ENCODE measurements at regions not wholly inside any gene's neighbourhood (a gene's known extent, or its start where the extent isn't known, plus 50 kb on each side); places are given as distances from the start of the nearest gene placed in this dataset.
"Not testable (repeated sequence)": the region's sequence is repeated elsewhere in the genome, so short reads cannot be mapped to it uniquely, and the experiment has no call there.

DNA sequence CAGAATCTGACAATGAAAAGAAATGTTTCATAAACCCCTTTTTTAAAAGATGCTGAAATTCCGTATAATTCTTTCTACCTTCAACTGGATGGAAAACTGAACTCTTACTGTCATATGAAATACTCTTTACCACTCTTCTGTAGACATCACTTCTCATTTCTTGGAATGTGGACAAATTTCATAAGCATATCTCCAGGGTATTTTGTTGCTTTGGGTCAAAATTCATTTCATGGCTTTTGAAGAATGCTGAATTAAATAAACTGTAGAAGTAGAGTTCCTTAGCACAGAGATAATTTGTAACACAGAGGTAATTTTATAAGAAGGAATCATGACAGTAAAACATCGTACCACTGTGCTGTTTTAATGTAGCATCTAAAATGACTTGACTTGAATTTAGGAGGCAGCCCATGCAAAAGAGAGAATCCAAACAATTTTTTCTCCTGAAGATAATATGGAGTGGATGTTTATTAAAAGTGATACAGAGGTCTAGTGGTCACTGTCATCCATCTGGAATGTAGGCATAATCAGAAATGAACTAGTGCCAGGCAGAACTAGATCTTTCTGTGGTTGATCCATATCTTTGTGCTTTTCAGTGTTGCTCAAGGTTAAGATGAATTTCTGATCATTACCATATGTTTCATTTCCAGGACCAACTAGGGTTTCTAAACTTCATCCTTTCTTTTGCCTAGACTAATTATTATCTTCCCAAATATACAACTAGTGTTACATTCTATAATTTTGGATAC lies 492.0 kb downstream of the KIF20B start:
- no peak for DNase-seq (ENCODE audit: low spot score)

DNA sequence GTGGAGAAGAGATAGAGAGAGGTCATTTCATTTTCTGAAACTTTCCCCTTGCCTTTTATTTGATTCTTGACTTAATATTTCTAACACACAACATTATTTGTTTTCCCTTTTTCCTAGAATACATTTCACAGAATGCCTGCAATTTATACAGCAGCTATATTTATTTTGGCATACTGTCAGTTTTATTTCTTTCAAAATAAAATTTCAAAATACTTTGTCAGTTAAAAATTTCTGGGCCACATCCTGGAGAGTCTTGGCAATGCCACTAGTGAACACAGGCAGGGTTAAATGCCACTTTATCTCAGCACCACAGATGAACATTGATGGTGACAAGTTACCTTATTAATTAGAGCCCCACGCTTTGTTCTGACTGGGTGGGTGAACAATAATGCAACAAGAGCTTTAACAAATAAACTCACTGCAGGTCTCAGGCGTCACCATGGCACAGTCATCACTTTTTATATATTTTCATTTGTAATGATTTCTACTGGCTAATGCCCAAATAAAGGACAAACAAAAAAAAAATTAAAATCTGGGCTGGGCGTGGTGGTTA lies 494.0 kb downstream of the KIF20B start:
- DNase-seq (ENCODE audit: low spot score) = no peak

DNA sequence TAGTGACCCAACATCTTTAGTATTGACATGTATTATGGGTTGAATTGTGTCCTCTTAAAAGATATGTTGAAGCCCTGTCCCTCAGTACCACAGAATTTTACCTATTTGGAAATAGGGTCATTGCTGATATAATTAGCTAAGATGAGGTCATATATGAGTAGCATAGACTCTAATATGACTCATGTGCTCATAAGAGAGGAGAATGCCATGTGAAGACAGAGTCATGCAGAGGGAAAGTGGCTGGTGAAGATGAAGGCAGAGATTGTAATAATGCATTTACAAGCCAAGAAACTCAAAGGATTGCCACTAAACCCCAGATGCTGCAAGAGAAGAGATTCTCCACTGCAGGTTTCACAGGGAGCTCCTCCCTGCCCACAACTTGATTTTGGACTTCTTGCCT lies 496.4 kb downstream of the KIF20B start:
- no peak for DNase-seq (ENCODE audit: low spot score)

DNA sequence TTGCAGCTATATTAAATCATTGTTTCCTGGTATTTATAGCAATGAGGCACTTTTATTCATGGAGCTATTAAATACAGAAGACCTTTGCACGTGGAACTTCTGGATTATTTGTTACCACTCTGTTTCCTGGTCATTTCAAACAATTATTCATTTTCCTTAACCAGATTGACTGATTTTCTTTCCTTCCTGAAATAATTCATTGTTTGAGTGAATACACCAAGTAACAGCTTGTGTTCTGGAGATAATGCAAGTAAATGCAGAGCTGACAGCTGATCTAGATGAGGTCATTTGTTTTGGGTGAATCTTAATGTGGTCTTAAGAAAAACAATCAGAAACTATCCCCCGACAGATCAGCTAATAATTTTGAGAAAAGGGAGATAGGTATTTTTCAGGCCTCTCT lies 497.7 kb downstream of the KIF20B start:
- no peak for DNase-seq (ENCODE audit: low spot score)

DNA sequence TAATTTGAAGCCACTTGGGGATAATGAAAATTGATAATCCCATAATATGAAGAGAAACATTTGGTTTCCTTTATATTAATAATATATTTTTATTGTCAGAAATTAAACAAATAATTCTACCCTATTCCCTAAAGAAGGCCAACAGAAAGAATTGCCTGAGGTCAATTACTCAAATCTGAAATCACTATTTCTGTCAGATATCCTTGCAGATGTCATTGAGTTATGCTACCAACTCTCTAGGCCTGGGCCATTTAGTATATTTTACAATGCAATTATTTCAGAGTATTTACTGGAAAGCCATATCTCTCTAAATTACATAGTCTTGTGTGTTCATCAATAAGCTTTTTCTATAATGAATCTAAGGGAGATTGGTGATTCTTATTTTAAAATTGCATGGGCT lies 498.1 kb downstream of the KIF20B start:
- no peak for DNase-seq (ENCODE audit: low spot score)

DNA sequence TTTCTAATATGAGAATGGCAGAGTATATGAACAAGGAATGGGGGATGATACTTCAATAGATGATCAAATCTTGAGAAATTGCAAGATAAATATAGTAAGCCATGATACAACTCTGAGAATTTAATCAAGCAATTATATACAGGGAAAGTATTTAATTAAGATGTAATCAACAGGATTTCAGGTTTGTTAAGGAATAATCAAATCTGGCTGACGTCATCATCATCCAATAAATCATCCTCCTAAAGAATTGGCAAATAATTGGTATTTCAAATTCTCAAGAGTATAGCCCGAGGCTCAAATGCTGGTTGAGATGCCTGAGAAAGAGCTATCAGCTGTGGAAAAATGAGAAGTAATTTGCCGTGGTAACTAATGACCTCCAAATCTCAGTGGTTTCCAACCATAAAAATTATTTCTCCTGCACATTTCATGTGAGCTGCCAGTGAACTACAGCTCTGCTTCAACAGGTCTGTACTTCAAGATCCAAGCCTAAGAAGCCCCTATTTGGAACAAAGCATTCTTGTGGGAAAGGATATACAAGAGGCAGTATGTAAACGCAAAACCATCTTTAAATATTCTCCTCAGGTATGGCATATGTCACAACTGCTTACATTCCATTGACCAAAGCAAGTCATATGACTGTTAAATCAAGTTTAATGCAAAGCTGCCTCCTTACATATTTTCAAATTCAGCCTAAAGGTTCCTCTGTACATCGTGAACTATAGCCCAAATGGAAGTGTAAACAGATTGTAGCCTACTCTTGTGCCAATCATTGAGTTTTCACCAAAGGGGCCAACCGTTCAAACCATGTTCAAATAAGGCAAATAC lies 503.0 kb downstream of the KIF20B start:
- no peak for DNase-seq (ENCODE audit: low spot score)

DNA sequence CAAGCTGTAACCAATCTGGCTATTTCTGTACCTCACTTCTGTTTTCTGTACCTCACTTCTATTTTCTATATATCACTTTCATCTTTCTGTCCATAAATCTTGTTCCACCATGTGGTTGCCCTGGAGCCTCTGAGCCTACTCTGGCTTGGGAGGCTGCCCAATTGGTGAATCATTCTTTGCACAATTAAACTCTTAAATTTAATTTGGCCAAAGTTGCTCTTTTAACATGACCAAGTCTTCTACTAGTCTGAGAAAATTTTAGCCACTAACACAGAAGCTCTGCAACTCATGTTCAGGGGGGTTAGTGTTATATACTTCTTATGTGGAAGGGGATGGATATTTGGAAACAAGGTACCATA lies 503.5 kb downstream of the KIF20B start:
- DNase-seq (ENCODE audit: low spot score) = no peak

DNA sequence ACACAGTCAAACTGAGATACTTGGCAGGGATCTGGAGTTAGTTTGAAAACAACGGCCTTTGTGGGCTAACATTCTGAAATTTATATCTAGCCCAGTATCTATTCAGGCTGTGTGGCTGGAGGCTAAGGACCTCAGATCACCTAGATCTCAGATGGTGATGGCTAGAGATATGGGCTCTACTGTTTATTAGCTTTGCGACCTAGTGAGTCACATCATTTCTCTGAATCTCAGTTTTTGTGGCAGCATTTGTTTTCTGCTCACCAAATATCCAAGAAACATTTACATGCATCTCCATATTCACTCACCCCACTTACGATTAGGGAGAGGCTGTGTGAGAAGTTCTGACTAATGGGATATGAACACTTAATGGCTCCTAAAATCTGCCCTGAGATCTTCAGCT lies 503.9 kb downstream of the KIF20B start:
- no peak for DNase-seq (ENCODE audit: low spot score)

DNA sequence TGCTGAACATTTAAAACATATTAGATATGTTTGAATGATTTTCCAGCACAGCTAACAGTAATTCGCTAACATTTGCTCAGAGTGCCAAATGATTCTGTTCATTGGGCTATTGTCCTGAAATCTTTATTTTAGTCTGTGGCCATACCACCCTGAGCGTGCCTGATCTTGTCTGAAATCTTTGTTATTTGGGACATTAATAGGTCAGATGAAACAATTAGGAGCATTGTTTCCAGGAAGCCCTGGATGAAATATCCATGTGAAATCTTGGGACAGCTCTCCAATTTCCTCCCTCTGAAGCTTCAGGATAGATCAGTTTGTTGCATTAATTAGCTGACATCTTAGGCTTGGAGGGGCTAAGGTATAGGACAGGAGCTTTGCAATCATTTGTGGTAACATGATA lies 512.0 kb downstream of the KIF20B start:
- no peak for DNase-seq (ENCODE audit: low spot score)

DNA sequence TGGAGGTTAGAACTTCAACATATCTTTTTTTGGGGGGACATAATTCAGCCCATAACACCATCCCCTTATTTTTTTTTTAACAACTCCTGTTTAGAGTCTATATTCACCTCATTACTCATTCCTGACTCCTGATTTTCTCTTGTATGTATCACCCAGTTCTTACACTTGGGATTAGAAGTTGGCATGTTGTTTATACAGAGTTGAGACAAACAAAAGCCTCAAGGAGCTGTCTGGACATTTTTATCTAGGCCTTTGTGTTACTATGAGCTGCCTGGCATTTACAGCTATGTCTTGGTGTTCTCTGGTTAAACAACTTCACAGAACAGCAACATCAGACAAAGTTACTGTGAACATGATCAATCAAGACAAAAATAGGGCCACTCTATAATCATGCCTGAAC lies 517.5 kb downstream of the KIF20B start:
- no peak for DNase-seq (ENCODE audit: low spot score)

DNA sequence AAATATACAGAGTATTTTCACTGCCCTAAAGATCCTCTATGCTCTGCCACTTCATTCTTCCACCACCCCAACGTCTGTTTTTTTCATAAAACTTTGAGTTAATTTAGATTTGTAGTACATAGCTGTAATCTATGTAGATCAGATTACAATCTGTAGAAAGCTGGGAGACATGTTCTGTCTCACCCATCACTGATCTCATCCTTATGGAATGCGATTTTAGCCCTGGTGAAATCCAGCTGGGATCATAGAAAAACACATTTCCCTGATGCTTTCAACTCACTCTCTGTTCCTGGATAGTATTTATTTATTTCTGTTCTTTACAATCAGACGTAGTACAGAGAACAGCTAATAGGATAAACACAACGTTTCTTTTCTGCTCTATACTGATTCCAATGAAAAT lies 521.0 kb downstream of the KIF20B start:
- no peak for DNase-seq (ENCODE audit: low spot score)

DNA sequence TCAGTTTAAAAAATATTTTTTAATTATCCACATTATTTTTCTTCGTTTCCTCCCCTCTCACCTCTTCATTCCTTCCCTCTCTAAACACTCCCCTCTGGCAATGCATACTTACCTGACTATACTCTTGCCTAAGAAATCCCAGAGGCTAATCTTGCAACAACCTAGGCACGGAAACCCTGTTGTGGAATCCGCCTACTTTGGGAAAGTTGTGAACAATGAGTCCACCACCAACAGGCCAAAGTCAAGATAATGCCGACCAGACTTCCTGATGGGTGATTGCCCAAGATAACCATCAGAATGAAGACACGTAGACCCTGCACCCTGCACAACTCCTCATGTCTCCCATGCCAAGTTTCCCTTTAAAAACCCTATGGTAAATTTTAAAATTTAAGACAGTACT lies 521.5 kb downstream of the KIF20B start:
- no peak for DNase-seq (ENCODE audit: low spot score)

DNA sequence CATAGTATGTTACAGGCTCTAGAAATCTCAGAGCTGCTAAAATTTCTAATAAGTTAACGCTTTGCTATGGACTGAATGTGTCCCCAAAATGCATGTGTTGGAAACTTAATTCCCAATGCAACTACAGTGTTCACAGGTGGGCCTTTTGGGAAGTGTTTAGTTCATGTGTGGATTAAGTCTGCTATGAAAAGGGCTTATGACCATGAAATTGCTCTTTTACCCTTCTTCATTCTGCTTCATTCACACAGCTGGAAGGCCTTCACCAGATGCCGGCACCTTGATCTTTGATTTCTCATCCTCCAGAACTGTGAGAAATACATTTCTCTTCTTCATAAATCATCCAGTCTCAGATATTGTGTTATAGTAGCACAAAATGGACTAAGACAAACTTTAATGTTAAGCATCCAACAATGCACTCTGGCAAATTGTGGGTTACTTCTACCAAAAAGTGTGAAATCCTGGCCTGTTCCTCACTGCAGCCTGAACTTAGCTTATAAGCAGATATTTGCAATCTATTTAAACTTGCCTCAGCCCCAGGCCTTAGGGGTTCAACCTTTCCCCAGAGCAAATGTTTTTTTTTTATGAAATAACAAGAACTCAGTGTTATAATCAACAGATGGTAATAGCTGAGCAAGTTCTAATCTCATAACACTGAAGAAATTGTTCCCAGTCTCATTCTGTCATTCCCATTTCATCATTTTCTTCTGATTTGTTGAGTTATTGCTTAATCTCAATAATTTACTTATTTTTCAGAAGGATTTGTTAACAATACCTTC lies 523.6 kb downstream of the KIF20B start:
- DNase-seq (ENCODE audit: low spot score) = no peak

DNA sequence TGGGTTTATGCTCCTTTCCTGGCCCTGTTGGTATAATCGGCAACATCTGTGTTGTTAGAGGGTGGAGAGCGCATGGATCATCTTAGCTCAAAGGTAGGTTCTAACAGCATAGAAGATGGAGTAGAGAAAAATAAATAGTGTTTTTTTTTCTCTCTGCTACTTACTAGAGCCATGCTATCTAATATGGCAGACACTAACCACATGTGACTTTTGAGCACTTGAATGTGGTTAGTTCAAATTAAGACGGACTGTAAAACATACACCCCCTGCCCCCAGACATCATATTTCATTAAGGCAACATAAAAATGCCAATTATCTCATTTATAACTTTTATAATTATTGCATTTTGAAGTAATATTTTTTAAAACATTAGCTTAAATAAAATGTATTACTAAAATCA lies 525.1 kb downstream of the KIF20B start:
- DNase-seq (ENCODE audit: low spot score) = no peak

DNA sequence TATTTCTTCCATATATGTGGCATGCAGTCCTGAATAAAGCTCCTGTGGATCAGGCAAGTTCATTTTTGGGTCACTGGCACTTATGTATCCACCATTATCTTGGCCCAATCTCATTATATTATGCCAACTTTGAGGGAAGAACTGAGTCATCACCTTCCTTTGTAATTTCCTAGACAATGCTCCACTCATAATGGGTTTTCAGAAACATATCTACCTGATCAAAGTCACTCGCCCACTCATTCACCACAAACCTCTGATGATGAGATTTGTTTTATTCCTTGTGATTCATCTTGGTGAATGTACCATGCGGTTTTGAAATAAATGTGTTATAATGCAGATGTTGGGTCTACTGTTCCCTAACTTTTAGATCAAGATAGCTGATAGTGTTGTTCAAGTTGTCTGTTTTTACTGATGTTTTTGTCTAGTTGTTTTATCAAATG lies 525.8 kb downstream of the KIF20B start:
- DNase-seq (ENCODE audit: low spot score) = no peak

DNA sequence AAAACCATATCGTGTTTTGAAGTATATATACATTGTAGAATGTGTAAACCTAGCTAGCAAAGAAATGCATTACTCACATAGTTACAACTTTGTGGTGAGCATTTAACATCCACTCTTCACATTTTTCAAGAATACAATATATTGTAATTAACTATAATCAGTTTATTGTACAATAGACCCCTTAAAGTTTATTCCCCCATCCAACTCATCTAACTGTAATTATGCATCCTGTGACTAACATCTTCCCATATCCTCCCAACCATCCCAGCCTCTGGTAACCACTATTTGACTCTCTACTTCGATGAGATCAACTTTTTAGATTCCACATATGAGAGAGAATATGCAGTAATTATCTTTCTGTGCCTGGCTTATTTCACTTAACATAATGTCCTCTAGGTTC lies 526.4 kb downstream of the KIF20B start:
- DNase-seq (ENCODE audit: low spot score) = no peak

DNA sequence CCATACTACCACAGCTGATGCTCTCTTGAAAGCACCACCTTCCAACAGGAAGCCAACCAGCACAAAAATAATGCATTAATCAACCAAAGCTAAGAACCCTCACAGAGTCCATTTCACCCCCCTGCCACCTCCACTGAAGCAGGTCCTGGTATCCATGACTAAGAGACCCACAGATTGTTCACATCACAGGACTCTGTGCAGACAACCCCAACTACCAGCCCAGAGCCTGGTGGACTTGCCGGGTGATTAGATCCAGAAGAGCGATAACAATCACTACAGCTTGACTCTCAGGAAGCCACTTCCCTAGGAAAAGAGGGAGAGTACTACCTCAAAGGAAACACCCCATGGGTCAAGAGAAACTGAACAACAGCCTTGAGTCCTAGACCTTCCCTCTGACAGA lies 528.1 kb downstream of the KIF20B start:
- no peak for DNase-seq (ENCODE audit: low spot score)

DNA sequence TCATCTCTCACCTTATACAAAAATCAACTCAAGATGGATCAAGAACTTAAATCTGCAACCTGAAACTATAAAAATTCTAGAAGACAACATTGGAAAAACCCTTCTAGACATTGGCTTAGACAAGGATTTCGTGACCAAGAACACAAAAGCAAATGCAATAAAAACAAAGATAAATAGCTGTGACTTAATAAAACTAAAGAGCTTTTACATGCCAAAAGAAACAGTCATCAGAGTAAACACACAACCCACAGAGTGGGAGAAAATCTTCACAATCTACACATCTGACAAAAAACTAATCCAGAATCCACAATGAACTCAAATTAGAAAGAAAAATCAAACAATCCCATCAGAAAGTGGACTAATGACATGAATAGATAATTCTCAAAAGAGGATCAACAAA lies 532.4 kb downstream of the KIF20B start:
- DNase-seq (ENCODE audit: low spot score) = not testable (repeated sequence)

DNA sequence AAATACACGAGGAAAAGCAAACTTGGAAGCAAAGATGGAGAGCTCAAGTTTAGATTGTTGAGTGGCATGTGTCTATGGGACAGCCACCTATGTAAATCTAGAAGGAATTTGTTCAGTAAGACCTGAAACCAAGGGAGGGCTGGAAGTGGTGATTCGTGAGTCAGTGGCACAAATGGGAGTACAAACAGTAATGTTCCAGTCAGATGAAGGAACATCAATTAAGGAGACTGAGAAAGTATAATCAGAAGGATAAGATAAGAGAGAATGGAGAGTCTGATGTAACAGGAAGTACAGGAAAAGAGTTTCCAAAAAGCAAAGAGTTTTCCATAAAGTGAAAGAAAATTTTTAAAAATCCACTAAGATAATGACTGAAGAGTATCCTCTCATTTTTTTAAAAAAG lies 544.2 kb downstream of the KIF20B start:
- DNase-seq (ENCODE audit: low spot score) = no peak

DNA sequence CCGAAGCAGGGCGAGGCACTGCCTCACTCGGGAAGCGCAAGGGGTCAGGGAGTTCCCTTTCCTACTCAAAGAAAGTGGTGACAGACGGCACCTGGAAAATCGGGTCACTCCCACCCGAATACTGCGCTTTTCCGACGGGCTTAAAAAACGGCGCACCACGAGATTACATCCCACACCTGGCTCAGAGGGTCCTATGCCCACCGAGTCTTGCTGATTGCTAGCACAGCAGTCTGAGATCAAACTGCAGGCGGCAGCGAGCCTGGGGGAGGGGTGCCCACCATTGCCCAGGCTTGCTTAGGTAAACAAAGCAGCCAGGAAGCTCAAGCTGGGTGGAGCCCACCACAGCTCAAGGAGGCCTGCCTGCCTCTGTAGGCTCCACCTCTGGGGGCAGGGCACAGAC lies 549.4 kb downstream of the KIF20B start:
- DNase-seq (ENCODE audit: low spot score) = not testable (repeated sequence)

DNA sequence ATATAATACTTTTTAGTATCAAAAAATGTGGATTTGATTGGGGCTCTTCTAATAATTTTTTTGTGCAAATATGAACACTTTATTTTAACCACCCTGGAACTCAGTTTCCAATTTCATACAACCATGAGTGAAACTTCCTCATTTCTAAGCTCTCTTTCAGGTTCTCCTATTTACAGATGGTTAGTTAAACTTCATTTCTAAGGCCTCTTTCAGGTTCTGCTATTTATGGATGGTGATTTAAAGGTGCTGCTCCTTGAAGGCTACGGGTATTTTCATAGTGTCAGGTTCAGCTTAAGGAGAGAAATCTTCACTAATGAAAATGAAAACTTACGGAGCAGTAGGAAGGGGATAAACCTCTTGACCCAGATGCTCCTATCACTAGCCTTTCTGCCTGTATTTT lies 568.3 kb downstream of the KIF20B start:
- no peak for DNase-seq (ENCODE audit: low spot score)

DNA sequence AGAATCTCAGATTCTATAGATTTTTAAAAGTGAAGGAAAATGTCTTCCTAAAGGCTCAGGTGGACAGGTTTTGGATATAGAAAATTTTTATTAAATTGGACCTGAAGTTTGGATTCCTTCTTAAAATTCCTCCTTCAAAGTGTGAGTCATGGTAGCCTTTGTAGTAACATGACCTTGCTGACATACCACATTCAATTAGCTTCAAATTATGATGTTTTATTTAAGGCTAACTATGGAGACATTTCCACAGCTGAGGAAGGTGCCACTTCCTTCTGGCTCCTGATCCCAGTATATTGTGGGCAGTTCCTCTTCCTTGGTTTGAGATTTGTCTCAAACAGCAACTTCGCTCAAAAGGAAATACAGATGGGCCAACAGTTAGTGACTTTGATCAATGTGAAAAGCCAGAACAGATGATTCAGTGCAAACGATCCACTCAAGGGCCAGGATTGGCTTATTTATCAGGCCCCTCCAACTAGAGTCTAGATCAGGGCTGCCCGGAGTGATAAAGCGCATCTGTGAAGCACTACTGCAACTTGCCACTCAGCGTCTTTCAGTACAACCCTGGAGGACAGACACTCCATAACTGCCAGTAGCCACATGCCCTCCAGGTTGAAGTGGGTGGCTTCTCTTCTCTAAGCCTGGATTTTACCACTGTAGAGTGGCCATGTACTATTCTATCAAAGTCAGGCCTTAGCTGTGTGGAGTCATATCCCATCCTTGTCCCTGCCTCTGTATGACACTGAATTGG lies 573.5 kb downstream of the KIF20B start:
- DNase-seq (ENCODE audit: low spot score) = no peak

Data from iPS-NIHi11 (cell line).